Mammary epithelial cell (primary cell): ENCODE measurements at regions not wholly inside any gene's neighbourhood (a gene's known extent, or its start where the extent isn't known, plus 50 kb on each side); places are given as distances from the start of the nearest gene placed in this dataset.

Experiments used
- CTCF ChIP-seq, 2 donors: IDR thresholded peaks in 1 of 2; conservative IDR thresholded peaks in 1 of 2; 2 replicates each; pipeline ENCODE4 v1.5.1; 2011 to 2012; ENCODE audit warnings: inconsistent platforms in 2 of 2, low read length in 2 of 2, mild to moderate bottlenecking in 2 of 2, control low read depth in 1 of 2, low read depth in 1 of 2; ENCODE audit not compliant: insufficient read depth in 1 of 2; ENCODE audit errors: extremely low read depth in 1 of 2
- EZH2 ChIP-seq: IDR thresholded peaks from 2 replicates; pipeline ENCODE4 v1.6.1; 2012; ENCODE audit warnings: low read length, inconsistent platforms, borderline replicate concordance

DNA sequence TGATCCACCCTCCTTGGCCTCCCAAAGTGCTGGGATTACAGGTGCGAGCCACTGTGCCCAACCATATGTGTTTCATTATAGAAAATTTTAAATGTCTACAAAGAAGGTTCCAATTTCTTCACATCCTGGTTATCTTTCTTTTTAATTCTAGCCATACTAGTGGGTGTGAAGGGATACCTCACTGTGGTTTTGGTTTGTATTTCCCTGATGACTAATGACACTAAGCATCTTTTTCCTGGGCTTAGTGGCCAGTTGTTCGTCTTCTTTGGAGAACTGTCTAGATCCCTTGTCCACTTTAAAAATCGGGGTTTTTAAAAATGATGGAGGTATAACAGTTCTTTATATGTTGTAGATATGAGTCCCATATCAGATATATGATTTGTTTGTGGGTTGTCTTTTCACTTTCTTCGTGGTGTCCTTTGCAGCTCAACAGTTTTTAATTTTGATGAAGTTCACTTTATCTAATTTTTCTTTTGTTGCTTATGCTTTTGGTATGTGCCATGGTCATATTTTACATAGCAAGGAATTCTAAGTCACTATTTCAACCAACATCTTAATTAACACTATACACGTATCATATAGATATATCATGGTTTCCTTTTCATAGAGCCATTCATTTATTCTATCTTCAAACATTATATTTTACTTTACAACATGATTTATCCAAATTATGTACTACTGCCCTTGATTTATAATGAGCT is 135.0 kb upstream of the RIOK3 start:
- no peak for TF ChIP-seq CTCF (conservative IDR thresholded peaks at IDR 0.05 in 1 of 2, IDR thresholded peaks at IDR 0.05 in 1 of 2; ENCODE audit: extremely low read depth in 1 of 2, insufficient read depth in 1 of 2, low read depth in 1 of 2, low read length in 2 of 2)
- TF ChIP-seq EZH2: no peak
